ENCODE measurements at regions not wholly inside any gene's neighbourhood (a gene's known extent, or its start where the extent isn't known, plus 50 kb on each side); places are given as distances from the start of the nearest gene placed in this dataset.
"Not testable (repeated sequence)": the region's sequence is repeated elsewhere in the genome, so short reads cannot be mapped to it uniquely, and the experiment has no call there.

- DNase-seq (ENCODE audit: low spot score) = no peak
These were observed 108.6 kb downstream of the ZMAT1 start for GRCh38 chrX:101823236-101823635.

GRCh38 chrX:101817739-101818138, 114.1 kb downstream of the ZMAT1 start:
- DNase-seq (ENCODE audit: low spot score) = not testable (repeated sequence)

DNA sequence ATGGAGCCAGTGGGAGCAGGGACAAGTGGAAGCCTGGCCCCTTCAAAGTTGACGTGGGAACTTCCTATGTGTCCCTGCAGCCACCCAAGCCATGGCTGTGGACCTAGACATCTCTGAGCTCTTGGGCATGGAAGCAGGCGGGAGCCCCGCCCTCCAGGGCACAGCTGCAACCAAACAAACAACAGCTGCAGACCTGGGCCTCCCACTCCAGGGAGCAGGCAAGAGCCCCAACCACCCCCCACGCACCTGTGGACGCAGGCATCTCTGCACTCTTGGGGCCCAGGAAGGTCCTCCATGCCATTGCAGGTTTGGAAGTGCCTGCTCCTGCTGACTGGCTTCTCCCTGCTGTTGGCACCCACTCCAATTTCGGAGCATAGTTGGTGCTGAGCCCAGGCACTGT, 118.6 kb downstream of the ZMAT1 start:
- DNase-seq (ENCODE audit: low spot score) = no peak

GRCh38 chrX:101803451-101803850, 128.4 kb downstream of the ZMAT1 start:
- no peak for DNase-seq (ENCODE audit: low spot score)

DNA sequence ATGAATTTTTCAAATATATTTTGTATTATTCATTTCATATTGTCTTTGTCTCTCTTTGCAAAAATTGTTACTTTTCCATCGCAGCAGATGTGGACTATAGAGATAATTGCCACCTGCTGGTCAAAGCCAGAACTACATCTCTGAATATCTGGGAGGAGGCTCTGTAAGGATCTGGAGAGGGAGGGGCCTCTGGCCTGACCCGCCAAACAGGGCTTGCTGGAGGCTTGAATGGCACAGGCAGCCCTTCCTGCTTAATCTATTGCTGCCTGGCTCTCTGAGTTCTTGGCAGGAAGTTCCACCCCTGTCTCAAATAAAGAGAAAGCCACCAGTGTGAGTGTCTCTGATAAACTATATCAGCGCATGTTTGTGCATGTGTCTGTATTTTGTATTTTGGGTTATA, 132.4 kb downstream of the ZMAT1 start:
- DNase-seq (ENCODE audit: low spot score) = peak; percentile 6

- no peak for DNase-seq (ENCODE audit: low spot score)
These were observed 128.3 kb upstream of the ARMCX2 start for GRCh38 chrX:101787934-101788333.

GRCh38 chrX:101785142-101785541, 125.5 kb upstream of the ARMCX2 start:
- no peak for DNase-seq (ENCODE audit: low spot score)

DNA sequence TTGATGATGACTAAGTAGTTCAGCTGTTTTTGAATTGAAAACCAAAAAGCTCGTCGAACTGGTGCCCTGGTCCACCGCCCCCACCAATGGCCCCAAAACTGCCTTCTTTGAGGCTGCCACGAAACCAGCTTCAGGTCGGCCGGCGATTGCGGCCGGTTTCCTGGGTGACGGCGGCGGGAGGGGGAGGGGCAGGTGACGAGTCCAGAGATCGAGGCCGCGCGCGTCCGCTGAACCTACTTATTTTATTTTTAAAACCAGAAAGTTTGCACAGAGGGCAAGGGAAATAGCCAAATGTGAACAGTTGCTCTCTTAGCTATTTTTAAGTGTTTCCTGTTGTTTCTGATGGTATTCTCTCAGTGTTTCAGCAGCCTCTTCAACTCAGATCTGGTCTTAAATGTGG, 120.8 kb upstream of the ARMCX2 start:
- DNase-seq (ENCODE audit: low spot score) = not testable (repeated sequence)

DNA sequence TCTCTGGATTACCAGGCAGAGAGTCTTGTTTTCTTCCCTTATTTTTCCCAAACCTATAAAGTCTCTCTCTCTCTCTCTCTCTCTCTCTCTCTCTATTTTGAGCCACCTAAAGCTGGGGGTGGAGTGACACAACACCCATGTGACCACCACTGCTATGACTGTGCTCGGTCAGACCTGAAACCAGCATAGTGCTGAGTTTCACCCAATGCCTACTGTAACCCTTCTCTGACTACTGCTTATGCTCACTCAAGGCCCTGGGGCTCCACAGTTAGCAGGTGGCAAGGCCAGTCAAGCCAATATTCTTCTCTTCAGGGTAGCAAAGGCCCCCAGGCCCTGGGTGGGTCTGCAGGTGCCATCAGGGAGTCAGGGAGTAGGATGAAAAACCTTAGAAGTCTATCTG, 114.7 kb upstream of the ARMCX2 start:
- DNase-seq (ENCODE audit: low spot score) = no peak

GRCh38 chrX:101764538-101764937, 104.9 kb upstream of the ARMCX2 start:
- DNase-seq (ENCODE audit: low spot score) = no peak

GRCh38 chrX:101759000-101759399, 99.3 kb upstream of the ARMCX2 start:
- no peak for DNase-seq (ENCODE audit: low spot score)

- no peak for DNase-seq (ENCODE audit: low spot score)
These were observed 91.1 kb upstream of the ARMCX2 start for GRCh38 chrX:101750744-101751143.

DNA sequence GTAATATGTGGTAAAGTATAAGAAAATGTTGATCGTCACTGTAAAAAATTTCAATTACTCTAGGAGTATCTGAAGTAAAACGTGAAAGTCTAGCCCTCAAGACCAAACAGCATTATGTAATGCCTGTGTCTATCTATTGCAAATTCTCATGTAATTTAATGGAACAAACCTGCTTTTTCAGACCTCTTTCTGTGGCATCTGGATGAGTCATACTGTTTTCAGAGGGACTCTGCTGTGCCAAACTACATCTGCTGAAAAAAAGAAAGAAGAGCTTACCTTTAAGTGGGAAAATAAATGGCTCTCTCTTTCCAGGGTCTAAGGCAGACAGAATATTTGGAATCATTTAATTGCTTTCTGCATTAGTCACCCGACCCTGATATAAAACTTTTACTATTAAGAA, 89.8 kb upstream of the ARMCX2 start:
- no peak for DNase-seq (ENCODE audit: low spot score)

- DNase-seq (ENCODE audit: low spot score) = no peak
These were observed 85.4 kb upstream of the ARMCX2 start for GRCh38 chrX:101745046-101745445.

DNA sequence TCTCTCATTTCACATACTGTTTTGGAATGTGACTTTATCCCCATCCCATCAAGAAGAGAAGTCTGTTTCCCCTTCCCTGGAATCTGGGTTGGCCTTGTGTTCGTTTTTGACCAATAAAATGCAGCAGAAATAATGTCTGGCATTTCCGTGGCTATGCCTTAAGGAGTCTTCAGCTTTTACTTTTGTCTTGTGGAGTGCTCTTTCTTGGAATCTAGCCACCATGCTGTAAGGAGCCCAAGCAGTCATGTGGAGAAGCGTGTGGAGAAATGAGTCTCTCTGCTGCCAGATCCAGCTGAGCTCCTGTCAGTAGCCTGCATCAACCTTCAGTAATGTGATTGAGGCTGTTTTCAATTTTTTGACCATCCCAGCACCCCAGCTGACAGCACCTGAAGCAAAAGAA, 84.4 kb upstream of the ARMCX2 start:
- no peak for DNase-seq (ENCODE audit: low spot score)

DNA sequence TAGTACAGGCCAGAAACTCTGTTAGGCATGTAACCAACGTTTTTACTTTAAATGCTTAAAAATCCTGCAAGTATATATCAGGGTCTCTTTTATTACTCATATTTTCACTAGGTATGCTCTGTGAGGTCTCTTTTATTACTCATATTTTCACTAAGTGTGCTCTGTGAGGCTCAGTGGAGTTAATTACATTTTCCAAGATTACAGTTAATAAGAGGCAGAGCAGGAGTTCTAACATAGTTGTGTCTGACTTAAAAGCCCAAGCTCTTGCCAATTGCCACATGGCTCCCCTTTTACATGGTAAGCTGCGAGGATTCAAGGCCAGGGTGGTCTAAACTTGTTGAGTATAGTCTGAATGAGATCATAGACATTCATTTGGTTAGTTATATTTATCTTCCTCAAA, 81.0 kb upstream of the ARMCX2 start:
- no peak for DNase-seq (ENCODE audit: low spot score)

DNA sequence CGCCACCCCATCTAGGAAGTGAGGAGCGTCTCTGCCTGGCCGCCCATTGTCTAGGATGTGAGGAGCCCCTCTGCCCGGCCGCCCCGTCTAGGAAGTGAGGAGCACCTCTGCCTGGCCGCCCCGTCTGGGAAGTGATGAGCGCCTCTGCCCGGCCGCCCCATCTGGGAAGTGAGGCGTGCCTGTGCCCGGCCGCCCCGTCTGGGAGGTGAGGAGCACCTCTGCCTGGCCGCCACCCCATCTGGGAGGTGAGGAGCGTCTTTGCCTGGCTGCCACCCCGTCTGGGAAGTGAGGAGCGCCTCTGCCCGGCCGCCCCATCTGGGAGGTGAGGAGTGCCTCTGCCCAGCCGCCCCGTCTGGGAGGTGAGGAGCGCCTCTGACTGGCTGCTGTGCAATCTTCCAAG, 79.2 kb upstream of the ARMCX2 start:
- DNase-seq (ENCODE audit: low spot score) = not testable (repeated sequence)

- DNase-seq (ENCODE audit: low spot score) = not testable (repeated sequence)
These were observed 78.8 kb upstream of the ARMCX2 start for GRCh38 chrX:101738411-101738810.

GRCh38 chrX:101736651-101737050, 77.0 kb upstream of the ARMCX2 start:
- DNase-seq (ENCODE audit: low spot score) = no peak

DNA sequence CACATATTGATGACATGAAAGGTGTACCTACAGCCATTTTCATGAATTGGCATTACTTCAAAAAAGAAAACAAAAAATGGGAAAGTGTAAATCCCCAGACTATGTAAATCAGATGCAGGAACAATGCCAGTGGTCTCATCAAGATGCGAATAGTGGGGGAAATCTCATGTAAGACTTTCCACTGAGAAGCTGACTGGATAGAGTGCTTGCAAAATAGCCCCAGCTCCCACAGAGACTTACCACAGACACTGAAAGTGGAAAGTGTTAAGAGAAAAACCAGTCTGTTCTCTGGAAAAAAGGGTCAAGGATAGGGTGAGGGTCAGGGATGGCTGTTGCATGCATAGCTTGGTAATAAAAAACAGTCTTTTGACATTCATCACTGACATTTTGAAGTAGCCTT, 73.2 kb upstream of the ARMCX2 start:
- no peak for DNase-seq (ENCODE audit: low spot score)

- no peak for DNase-seq (ENCODE audit: low spot score)
These were observed 70.3 kb upstream of the ARMCX2 start for GRCh38 chrX:101729986-101730385.

Data from HuH-7.5 (cell line).